ENCODE measurements at regions not wholly inside any gene's neighbourhood (a gene's known extent, or its start where the extent isn't known, plus 50 kb on each side); places are given as distances from the start of the nearest gene placed in this dataset.

- DNase-seq, result no peak
- no peak for TF ChIP-seq POLR2A (IDR thresholded peaks at IDR 0.05; ENCODE audit: low read length)
- no peak for TF ChIP-seq GATA1 (IDR thresholded peaks at IDR 0.05; ENCODE audit: low read depth, low read length)
These were observed 425.6 kb downstream of the TUSC7 start for GRCh38 chr3:117135207-117135606.

GRCh38 chr3:117136003-117136402 lies 426.4 kb downstream of the TUSC7 start:
- TF ChIP-seq GATA1 (IDR thresholded peaks at IDR 0.05; ENCODE audit: low read depth, low read length) (no peak), POLR2A (IDR thresholded peaks at IDR 0.05; ENCODE audit: low read length) (no peak)

GRCh38 chr3:117137065-117137464 lies 427.5 kb downstream of the TUSC7 start:
- DNase-seq, result no peak
- TF ChIP-seq POLR2A (IDR thresholded peaks at IDR 0.05; ENCODE audit: low read length) (no peak), GATA1 (IDR thresholded peaks at IDR 0.05; ENCODE audit: low read depth, low read length) (no peak)

More at GRCh38 chr3:117136003-117136402, 426.4 kb downstream of the TUSC7 start:
- no peak for DNase-seq

GRCh38 chr3:117139681-117140080 lies 430.1 kb downstream of the TUSC7 start:
- no peak for TF ChIP-seq POLR2A (IDR thresholded peaks at IDR 0.05; ENCODE audit: low read length)
- TF ChIP-seq GATA1 (IDR thresholded peaks at IDR 0.05; ENCODE audit: low read depth, low read length), result no peak
- no peak for DNase-seq

GRCh38 chr3:117141812-117142211 lies 432.2 kb downstream of the TUSC7 start:
- no peak for DNase-seq
- no peak for TF ChIP-seq POLR2A (IDR thresholded peaks at IDR 0.05; ENCODE audit: low read length)
- no peak for TF ChIP-seq GATA1 (IDR thresholded peaks at IDR 0.05; ENCODE audit: low read depth, low read length)

- no peak for DNase-seq
- TF ChIP-seq GATA1 (IDR thresholded peaks at IDR 0.05; ENCODE audit: low read depth, low read length), result no peak
- TF ChIP-seq POLR2A (IDR thresholded peaks at IDR 0.05; ENCODE audit: low read length), result no peak
These were observed 435.3 kb downstream of the TUSC7 start for GRCh38 chr3:117144853-117145252.

GRCh38 chr3:117145677-117146076 lies 436.1 kb downstream of the TUSC7 start:
- TF ChIP-seq GATA1 (IDR thresholded peaks at IDR 0.05; ENCODE audit: low read depth, low read length) (no peak), POLR2A (IDR thresholded peaks at IDR 0.05; ENCODE audit: low read length) (no peak)

GRCh38 chr3:117146571-117146970 lies 437.0 kb downstream of the TUSC7 start:
- TF ChIP-seq GATA1 (IDR thresholded peaks at IDR 0.05; ENCODE audit: low read depth, low read length) (no peak), POLR2A (IDR thresholded peaks at IDR 0.05; ENCODE audit: low read length) (no peak)
- no peak for DNase-seq

More at GRCh38 chr3:117145677-117146076, 436.1 kb downstream of the TUSC7 start:
- DNase-seq, result no peak

- no peak for DNase-seq
- no peak for TF ChIP-seq GATA1 (IDR thresholded peaks at IDR 0.05; ENCODE audit: low read depth, low read length)
- TF ChIP-seq POLR2A (IDR thresholded peaks at IDR 0.05; ENCODE audit: low read length), result no peak
These were observed 440.0 kb downstream of the TUSC7 start for GRCh38 chr3:117149584-117149983.

GRCh38 chr3:117150628-117151027 lies 441.0 kb downstream of the TUSC7 start:
- DNase-seq, result no peak
- TF ChIP-seq GATA1 (IDR thresholded peaks at IDR 0.05; ENCODE audit: low read depth, low read length), result no peak
- TF ChIP-seq POLR2A (IDR thresholded peaks at IDR 0.05; ENCODE audit: low read length), result no peak

GRCh38 chr3:117160176-117160575 lies 450.6 kb downstream of the TUSC7 start:
- no peak for TF ChIP-seq POLR2A (IDR thresholded peaks at IDR 0.05; ENCODE audit: low read length)
- TF ChIP-seq GATA1 (IDR thresholded peaks at IDR 0.05; ENCODE audit: low read depth, low read length), result no peak
- DNase-seq, result no peak

- no peak for DNase-seq
- no peak for TF ChIP-seq POLR2A (IDR thresholded peaks at IDR 0.05; ENCODE audit: low read length)
- no peak for TF ChIP-seq GATA1 (IDR thresholded peaks at IDR 0.05; ENCODE audit: low read depth, low read length)
These were observed 452.2 kb downstream of the TUSC7 start for GRCh38 chr3:117161816-117162215.

GRCh38 chr3:117165176-117165575 lies 455.6 kb downstream of the TUSC7 start:
- DNase-seq, result no peak
- TF ChIP-seq GATA1 (IDR thresholded peaks at IDR 0.05; ENCODE audit: low read depth, low read length), result no peak
- no peak for TF ChIP-seq POLR2A (IDR thresholded peaks at IDR 0.05; ENCODE audit: low read length)

GRCh38 chr3:117165601-117166051 lies 456.0 kb downstream of the TUSC7 start:
- no peak for TF ChIP-seq POLR2A (IDR thresholded peaks at IDR 0.05; ENCODE audit: low read length)
- TF ChIP-seq GATA1 (IDR thresholded peaks at IDR 0.05; ENCODE audit: low read depth, low read length), result no peak
- no peak for DNase-seq

- TF ChIP-seq POLR2A (IDR thresholded peaks at IDR 0.05; ENCODE audit: low read length), result no peak
- no peak for TF ChIP-seq GATA1 (IDR thresholded peaks at IDR 0.05; ENCODE audit: low read depth, low read length)
- DNase-seq, result no peak
These were observed 459.3 kb downstream of the TUSC7 start for GRCh38 chr3:117168896-117169295.

GRCh38 chr3:117170094-117170493 lies 460.5 kb downstream of the TUSC7 start:
- TF ChIP-seq GATA1 (IDR thresholded peaks at IDR 0.05; ENCODE audit: low read depth, low read length), result no peak
- TF ChIP-seq POLR2A (IDR thresholded peaks at IDR 0.05; ENCODE audit: low read length), result no peak
- no peak for DNase-seq
